ENCODE measurements at regions not wholly inside any gene's neighbourhood (a gene's known extent, or its start where the extent isn't known, plus 50 kb on each side); places are given as distances from the start of the nearest gene placed in this dataset.

DNA sequence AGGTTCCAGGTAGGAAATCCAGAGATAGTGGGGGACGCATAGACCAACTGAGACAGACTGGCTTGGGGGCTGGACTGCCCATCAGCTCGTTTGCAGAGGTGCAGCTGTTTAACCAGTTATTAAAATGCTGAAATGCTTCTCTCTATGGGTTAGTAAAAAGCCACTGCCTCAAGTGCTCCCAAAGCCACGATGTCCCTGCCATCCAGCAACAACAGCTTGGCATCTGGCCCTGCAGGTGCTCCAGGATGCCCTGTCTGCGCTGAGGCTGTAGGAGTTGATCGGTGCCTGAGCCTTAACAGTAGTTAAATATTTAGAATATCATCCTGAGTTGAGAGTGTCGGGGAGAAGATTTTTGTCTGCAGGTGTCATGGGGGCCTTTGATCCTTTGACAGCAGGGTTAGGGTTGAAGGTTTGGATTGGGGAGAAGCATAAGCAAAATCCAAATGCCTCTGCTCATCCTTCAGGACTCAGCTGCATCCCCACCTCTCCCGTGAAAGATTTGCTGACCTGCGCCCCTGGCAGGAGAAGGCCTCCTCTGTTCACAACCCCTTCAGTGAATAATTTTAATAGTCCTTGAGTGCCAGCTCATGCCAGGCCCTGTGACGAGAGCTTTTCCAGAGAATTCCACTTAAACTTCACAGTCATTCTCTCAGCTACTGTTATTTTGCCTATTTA lies 127.3 kb upstream of the PWP1 start:
- TF ChIP-seq POLR2AphosphoS5 (IDR thresholded peaks at IDR 0.05; ENCODE audit: low read depth) (no peak), GABPA (IDR thresholded peaks at IDR 0.05; ENCODE audit: low read depth) (no peak), SPI1 (IDR thresholded peaks at IDR 0.05; ENCODE audit: borderline replicate concordance, low read depth) (no peak)
- TF ChIP-seq, protein P1, sequence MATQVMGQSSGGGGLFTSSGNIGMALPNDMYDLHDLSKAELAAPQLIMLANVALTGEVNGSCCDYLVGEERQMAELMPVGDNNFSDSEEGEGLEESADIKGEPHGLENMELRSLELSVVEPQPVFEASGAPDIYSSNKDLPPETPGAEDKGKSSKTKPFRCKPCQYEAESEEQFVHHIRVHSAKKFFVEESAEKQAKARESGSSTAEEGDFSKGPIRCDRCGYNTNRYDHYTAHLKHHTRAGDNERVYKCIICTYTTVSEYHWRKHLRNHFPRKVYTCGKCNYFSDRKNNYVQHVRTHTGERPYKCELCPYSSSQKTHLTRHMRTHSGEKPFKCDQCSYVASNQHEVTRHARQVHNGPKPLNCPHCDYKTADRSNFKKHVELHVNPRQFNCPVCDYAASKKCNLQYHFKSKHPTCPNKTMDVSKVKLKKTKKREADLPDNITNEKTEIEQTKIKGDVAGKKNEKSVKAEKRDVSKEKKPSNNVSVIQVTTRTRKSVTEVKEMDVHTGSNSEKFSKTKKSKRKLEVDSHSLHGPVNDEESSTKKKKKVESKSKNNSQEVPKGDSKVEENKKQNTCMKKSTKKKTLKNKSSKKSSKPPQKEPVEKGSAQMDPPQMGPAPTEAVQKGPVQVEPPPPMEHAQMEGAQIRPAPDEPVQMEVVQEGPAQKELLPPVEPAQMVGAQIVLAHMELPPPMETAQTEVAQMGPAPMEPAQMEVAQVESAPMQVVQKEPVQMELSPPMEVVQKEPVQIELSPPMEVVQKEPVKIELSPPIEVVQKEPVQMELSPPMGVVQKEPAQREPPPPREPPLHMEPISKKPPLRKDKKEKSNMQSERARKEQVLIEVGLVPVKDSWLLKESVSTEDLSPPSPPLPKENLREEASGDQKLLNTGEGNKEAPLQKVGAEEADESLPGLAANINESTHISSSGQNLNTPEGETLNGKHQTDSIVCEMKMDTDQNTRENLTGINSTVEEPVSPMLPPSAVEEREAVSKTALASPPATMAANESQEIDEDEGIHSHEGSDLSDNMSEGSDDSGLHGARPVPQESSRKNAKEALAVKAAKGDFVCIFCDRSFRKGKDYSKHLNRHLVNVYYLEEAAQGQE (IDR thresholded peaks at IDR 0.05; ENCODE audit: insufficient replicate concordance, low read depth), result no peak
- TF ChIP-seq, protein P2, sequence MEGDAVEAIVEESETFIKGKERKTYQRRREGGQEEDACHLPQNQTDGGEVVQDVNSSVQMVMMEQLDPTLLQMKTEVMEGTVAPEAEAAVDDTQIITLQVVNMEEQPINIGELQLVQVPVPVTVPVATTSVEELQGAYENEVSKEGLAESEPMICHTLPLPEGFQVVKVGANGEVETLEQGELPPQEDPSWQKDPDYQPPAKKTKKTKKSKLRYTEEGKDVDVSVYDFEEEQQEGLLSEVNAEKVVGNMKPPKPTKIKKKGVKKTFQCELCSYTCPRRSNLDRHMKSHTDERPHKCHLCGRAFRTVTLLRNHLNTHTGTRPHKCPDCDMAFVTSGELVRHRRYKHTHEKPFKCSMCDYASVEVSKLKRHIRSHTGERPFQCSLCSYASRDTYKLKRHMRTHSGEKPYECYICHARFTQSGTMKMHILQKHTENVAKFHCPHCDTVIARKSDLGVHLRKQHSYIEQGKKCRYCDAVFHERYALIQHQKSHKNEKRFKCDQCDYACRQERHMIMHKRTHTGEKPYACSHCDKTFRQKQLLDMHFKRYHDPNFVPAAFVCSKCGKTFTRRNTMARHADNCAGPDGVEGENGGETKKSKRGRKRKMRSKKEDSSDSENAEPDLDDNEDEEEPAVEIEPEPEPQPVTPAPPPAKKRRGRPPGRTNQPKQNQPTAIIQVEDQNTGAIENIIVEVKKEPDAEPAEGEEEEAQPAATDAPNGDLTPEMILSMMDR (IDR thresholded peaks at IDR 0.05; ENCODE audit: insufficient read depth, low read length), result no peak
- H3K4me3 ChIP-seq (replicated peaks; ENCODE audit: insufficient read depth, low read length), result no peak overlapping the region
- no peak overlapping the region for H3K27ac ChIP-seq (replicated peaks)
- DNase-seq (ENCODE audit: low read depth in 1 of 2, low spot score in 1 of 2), result no peak
- H3K27me3 ChIP-seq (ENCODE audit: insufficient read depth, poor library complexity, severe bottlenecking), result no peaks in the 10 kb centered on the region

DNA sequence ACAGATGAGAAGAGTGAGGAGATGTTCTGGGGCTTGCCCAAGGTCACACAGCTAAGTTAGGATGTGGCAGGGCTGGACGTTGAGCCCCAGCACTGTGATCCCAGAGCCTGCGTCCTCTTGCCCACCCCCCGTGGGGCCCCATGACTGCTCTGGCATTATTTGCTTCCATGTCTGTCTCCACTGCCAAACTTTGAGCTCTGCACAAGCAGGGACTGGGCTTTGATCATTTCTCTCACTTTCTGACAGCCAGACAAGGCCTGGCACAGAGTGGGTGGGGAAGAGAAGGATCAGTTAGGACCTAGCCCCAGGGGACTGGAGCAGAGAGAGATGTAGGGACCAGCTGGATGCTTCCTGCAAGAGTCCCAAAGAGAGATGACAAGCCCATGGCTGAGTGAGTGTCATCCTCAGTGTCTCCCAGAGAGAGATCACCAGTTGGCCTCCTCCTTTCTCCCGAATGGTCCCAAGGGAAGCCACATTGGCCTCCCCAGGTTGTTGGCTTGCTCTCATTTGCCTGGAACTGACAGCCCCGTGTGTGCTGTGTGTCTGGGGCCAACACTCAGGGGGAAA lies 126.7 kb upstream of the PWP1 start:
- TF ChIP-seq GABPA (IDR thresholded peaks at IDR 0.05; ENCODE audit: low read depth) (no peak), POLR2AphosphoS5 (IDR thresholded peaks at IDR 0.05; ENCODE audit: low read depth) (no peak), SPI1 (IDR thresholded peaks at IDR 0.05; ENCODE audit: borderline replicate concordance, low read depth) (no peak)
- TF ChIP-seq, protein P1 (IDR thresholded peaks at IDR 0.05; ENCODE audit: insufficient replicate concordance, low read depth), result no peak
- TF ChIP-seq, protein P2 (IDR thresholded peaks at IDR 0.05; ENCODE audit: insufficient read depth, low read length), result no peak
- no peak for DNase-seq (ENCODE audit: low read depth in 1 of 2, low spot score in 1 of 2)
- Histone ChIP-seq H3K27me3 (ENCODE audit: insufficient read depth, poor library complexity, severe bottlenecking) (no peaks in the 10 kb centered on the region), H3K27ac (replicated peaks) (no peak overlapping the region), H3K4me3 (replicated peaks; ENCODE audit: insufficient read depth, low read length) (no peak overlapping the region)

DNA sequence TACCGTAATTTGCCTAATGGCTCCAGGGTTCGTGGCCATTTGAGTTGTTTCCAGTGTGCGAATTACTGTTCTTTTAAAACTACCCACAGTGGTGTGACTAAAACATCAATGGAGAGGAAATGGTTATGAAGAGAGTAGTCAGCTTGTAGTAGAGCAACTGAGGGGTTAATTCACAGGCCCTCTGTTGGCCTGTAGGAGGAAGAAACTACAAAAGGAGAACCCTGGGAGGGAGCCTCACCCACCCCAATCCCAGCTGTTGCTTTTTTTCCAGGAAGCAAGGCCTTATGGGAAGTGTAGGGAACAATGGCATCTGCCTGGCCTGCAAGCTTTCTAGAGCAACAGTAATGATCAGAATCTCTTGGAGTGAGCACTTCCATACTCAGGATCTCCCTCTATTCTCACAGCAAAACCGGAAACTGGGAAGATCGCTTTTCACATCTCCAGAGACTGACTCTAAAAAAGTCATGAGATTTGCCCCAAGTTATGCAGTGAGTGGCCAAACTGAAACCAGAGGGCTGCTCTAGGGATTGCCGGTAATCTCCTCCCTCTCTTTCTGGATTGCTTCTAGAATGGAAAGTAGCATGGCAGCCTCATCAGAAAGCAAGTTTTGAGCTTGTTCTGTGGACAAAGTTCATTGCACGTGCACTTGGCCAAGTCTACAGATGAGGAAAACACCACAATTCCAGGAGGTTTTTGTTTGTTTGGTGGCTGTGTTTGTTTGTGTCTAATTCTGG lies 125.3 kb upstream of the PWP1 start:
- H3K27ac ChIP-seq (replicated peaks), result no peak overlapping the region
- H3K4me3 ChIP-seq (replicated peaks; ENCODE audit: insufficient read depth, low read length), result no peak overlapping the region
- DNase-seq (ENCODE audit: low read depth in 1 of 2, low spot score in 1 of 2), result no peak
- no peaks in the 10 kb centered on the region for H3K27me3 ChIP-seq (ENCODE audit: insufficient read depth, poor library complexity, severe bottlenecking)
- TF ChIP-seq, protein P2 (IDR thresholded peaks at IDR 0.05; ENCODE audit: insufficient read depth, low read length), result no peak
- TF ChIP-seq POLR2AphosphoS5 (IDR thresholded peaks at IDR 0.05; ENCODE audit: low read depth), result no peak

Measured in HL-60 (cell line).